ENCODE measurements at regions not wholly inside any gene's neighbourhood (a gene's known extent, or its start where the extent isn't known, plus 50 kb on each side); places are given as distances from the start of the nearest gene placed in this dataset.

DNA sequence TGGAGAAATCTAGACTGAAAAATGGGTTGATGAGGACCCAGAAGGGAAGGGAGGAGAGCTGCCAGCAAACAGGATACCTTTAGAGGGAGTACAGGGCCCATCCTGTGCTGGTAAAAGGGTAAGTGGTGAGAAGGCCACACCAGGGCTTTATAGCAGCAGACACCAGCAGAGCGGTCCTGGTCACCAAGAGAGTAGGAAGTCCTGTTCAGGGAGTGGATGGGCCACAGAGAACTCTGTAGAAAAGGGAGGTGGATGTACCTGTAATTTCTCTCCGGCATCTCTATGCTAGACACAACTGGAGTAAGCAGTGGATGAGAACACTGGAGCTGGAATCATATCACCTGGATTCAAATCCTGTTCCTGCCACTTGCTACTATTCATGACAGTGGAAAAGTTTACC, 867.2 kb downstream of the CCSER2 start:
- TF ChIP-seq POLR2A (IDR thresholded peaks at IDR 0.05) (no peak), CTCF (IDR thresholded peaks at IDR 0.05) (no peak), EP300 (IDR thresholded peaks at IDR 0.05) (no peak)
